ENCODE measurements at regions not wholly inside any gene's neighbourhood (a gene's known extent, or its start where the extent isn't known, plus 50 kb on each side); places are given as distances from the start of the nearest gene placed in this dataset.

GRCh38 chr1:185450917-185451316 is 133.9 kb upstream of the IVNS1ABP start:
- H3K36me3 ChIP-seq (ENCODE audit: control insufficient read depth, low read length) = no peaks in the 10 kb centered on the region
- no peak overlapping the region for H3K4me3 ChIP-seq (ENCODE audit: low read length)
- H3K4me1 ChIP-seq (ENCODE audit: control insufficient read depth, low read length) = no peaks in the 10 kb centered on the region
- no peaks in the 10 kb centered on the region for H3F3A ChIP-seq (ENCODE audit: control insufficient read depth, insufficient read depth)
- no peaks in the 10 kb centered on the region for H3K27me3 ChIP-seq (ENCODE audit: control insufficient read depth, low read length)
- H3K27ac ChIP-seq (ENCODE audit: low read depth, low read length) = no peak overlapping the region
- no peaks in the 10 kb centered on the region for H3K9me2 ChIP-seq (replicated peaks; ENCODE audit: control insufficient read depth, low read length)
- H4K20me1 ChIP-seq (ENCODE audit: control insufficient read depth, insufficient read depth, low read depth, low read length) = no peaks in the 10 kb centered on the region
- H3K9me3 ChIP-seq (ENCODE audit: control insufficient read depth, insufficient read depth, low read length) = no peaks in the 10 kb centered on the region
- no peak for TF ChIP-seq CTCF (IDR thresholded peaks at IDR 0.05; ENCODE audit: low read depth, low read length, poor library complexity, severe bottlenecking)
- H3K79me2 ChIP-seq (ENCODE audit: control insufficient read depth, low read length) = no peaks in the 10 kb centered on the region
- H3K4me2 ChIP-seq (ENCODE audit: low read length) = no peak overlapping the region

DNA sequence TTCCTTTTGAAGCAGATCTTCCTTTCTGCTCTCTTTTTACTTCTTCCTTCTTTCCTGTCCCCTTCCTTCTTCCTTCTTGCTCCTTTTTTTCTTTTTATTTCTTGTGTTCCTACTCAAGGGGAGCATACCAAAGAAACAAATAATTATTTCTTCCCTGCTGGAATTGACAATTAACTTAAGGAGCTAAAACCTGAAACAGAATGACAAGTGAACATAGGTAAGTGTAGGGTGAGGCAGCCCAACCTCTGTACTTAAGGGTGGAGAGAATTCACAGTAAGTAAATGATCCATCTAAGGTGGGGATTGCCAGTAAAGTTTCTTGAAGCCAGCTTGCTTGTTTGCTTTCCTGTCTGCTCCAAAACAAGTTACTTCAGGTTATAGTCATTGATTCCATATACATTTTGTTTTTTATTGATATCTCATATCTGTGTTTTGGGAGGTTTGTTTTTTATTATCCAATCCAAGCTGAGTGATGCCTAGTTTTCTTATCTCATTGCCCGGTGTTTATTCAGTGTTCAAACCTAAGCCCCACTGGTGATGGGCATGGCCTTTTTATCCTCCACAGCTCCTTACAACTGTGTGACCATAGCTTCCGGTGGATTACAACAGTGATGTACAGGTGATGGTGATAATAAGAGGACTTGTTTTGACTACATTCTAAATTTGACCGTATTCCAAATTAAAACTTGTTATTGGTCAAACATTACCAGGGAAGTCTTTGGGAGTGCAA is 133.2 kb upstream of the IVNS1ABP start:
- Histone ChIP-seq H3K36me3 (ENCODE audit: control insufficient read depth, low read length) (no peaks in the 10 kb centered on the region), H3K27ac (ENCODE audit: low read depth, low read length) (no peak overlapping the region), H3K27me3 (ENCODE audit: control insufficient read depth, low read length) (no peaks in the 10 kb centered on the region), H3K4me2 (ENCODE audit: low read length) (no peak overlapping the region), H4K20me1 (ENCODE audit: control insufficient read depth, insufficient read depth, low read depth, low read length) (no peaks in the 10 kb centered on the region), H3K9me2 (replicated peaks; ENCODE audit: control insufficient read depth, low read length) (no peaks in the 10 kb centered on the region), H3F3A (ENCODE audit: control insufficient read depth, insufficient read depth) (no peaks in the 10 kb centered on the region), H3K4me1 (ENCODE audit: control insufficient read depth, low read length) (no peaks in the 10 kb centered on the region), H3K9me3 (ENCODE audit: control insufficient read depth, insufficient read depth, low read length) (no peaks in the 10 kb centered on the region), H3K79me2 (ENCODE audit: control insufficient read depth, low read length) (no peaks in the 10 kb centered on the region), H3K4me3 (ENCODE audit: low read length) (no peak overlapping the region)
- TF ChIP-seq CTCF (IDR thresholded peaks at IDR 0.05; ENCODE audit: low read depth, low read length, poor library complexity, severe bottlenecking) = no peak

DNA sequence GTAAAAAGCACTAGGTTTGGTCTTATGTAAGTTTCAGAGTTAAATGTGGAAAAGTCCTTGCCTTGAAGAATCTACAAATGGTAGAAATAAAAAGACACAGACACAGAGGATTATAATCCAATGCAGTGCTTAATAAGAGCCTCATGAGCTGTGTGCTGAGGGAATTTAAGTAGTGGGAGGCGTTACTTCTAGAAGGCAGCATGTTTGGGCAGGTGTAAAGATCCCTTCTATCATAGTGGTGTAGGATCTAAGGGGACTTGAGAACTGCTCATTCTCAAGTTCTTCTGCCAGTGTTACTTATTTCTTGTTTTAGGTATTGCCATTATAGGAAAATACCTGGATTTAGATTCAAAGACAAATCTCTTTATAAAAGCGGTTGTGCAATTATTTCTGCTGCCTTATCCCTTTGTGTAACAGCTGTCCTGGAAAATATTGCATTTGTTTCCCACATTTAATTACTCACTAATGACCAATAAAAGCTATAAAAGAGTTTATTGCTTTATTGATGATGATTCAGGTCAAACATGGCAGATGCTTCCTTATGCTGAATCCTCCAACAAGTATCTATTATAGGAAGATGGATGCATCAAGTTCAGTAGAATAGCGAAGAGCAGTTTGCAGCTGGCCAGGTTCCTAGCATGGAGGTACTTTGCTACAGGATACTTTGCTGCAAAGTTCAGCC is 132.5 kb upstream of the IVNS1ABP start:
- H4K20me1 ChIP-seq (ENCODE audit: control insufficient read depth, insufficient read depth, low read depth, low read length) = no peaks in the 10 kb centered on the region
- TF ChIP-seq EZH2phosphoT487 (IDR thresholded peaks at IDR 0.05; ENCODE audit: borderline replicate concordance, low read length) (no peak), CTCF (IDR thresholded peaks at IDR 0.05; ENCODE audit: low read depth, low read length, poor library complexity, severe bottlenecking) (no peak)

More for the DNA sequence above, 132.5 kb upstream of the IVNS1ABP start:
- Histone ChIP-seq H3K27ac (ENCODE audit: low read depth, low read length) (no peak overlapping the region), H3K9me2 (replicated peaks; ENCODE audit: control insufficient read depth, low read length) (no peaks in the 10 kb centered on the region), H3F3A (ENCODE audit: control insufficient read depth, insufficient read depth) (no peaks in the 10 kb centered on the region), H3K27me3 (ENCODE audit: control insufficient read depth, low read length) (no peaks in the 10 kb centered on the region), H3K4me3 (ENCODE audit: low read length) (no peak overlapping the region), H3K36me3 (ENCODE audit: control insufficient read depth, low read length) (no peaks in the 10 kb centered on the region), H3K4me1 (ENCODE audit: control insufficient read depth, low read length) (no peaks in the 10 kb centered on the region), H3K9me3 (ENCODE audit: control insufficient read depth, insufficient read depth, low read length) (no peaks in the 10 kb centered on the region), H3K4me2 (ENCODE audit: low read length) (no peak overlapping the region), H3K79me2 (ENCODE audit: control insufficient read depth, low read length) (no peaks in the 10 kb centered on the region)
